Tibial nerve (tissue), 4 donors: ENCODE measurements at regions not wholly inside any gene's neighbourhood (a gene's known extent, or its start where the extent isn't known, plus 50 kb on each side); places are given as distances from the start of the nearest gene placed in this dataset.
"Not testable (repeated sequence)": the region's sequence is repeated elsewhere in the genome, so short reads cannot be mapped to it uniquely, and the experiment has no call there.

ENCODE experiments used
- DNase-seq, 2 donors: peaks; one replicate each; pipeline ENCODE4 v3.0.0-alpha.2; 2019; ENCODE audit warnings: low spot score in 2 of 2
- H3K27ac ChIP-seq, 4 donors: fragments of 200-600 bp; sonication (generic) in 3 of 4; one replicate each; pipeline ENCODE4 v1.5.1; 2017 to 2019; ENCODE audit warnings: mild to moderate bottlenecking in 1 of 4
- H3K27me3 ChIP-seq, 2 donors: fragments of 200-600 bp; sonication (generic) in 1 of 2; one replicate each; pipeline versions ENCODE4 v1.5.1 to v1.6.0; 2017 to 2019
- H3K36me3 ChIP-seq, 3 donors: fragments of 200-600 bp; sonication (generic); one replicate each; pipeline ENCODE4 v1.5.1; 2018 to 2019
- H3K4me1 ChIP-seq, 4 donors: fragments of 200-600 bp; sonication (generic) in 3 of 4; one replicate each; pipeline ENCODE4 v1.5.1; 2017 to 2019
- H3K4me3 ChIP-seq, 4 donors: fragments of 200-600 bp; sonication (generic) in 3 of 4; one replicate each; pipeline ENCODE4 v1.5.1; 2017 to 2019; ENCODE audit warnings: mild to moderate bottlenecking in 1 of 4, moderate library complexity in 1 of 4
- H3K9me3 ChIP-seq, 4 donors: fragments of 200-600 bp; sonication (generic) in 3 of 4; one replicate each; pipeline ENCODE4 v1.5.1; 2017 to 2019
- CTCF ChIP-seq, 5 experiments: fragments of 200-600 bp in 3 of 5; fragments of 450-650 bp in 2 of 5; sonication (generic) in 3 of 5; IDR thresholded peaks; one replicate each; pipeline ENCODE4 v1.5.1; 2016 to 2019; ENCODE audit warnings: antibody characterized with exemption in 5 of 5, mild to moderate bottlenecking in 3 of 5, moderate library complexity in 2 of 5
- EP300 ChIP-seq, 2 donors: sonication (generic); formaldehyde crosslinking; IDR thresholded peaks; one replicate each; pipeline ENCODE4 v1.6.1; 2017; ENCODE audit warnings: antibody characterized with exemption in 2 of 2, mild to moderate bottlenecking in 1 of 2
- POLR2A ChIP-seq, 2 donors: fragments of 450-650 bp; IDR thresholded peaks; one replicate each; pipeline ENCODE4 v1.6.1; 2017; ENCODE audit warnings: antibody characterized with exemption in 2 of 2, mild to moderate bottlenecking in 2 of 2, moderate library complexity in 2 of 2
- WGBS, 2 donors: methylation state at CpG; one replicate each; pipeline ENCODE4 v1.1.5; 2018; 5-methylcytosine and 5-hydroxymethylcytosine counted together

- no peaks in the 10 kb centered on the region for H3K4me1 ChIP-seq
- no peak overlapping the region for H3K4me3 ChIP-seq
- DNase-seq: no peak
- H3K36me3 ChIP-seq: no peaks in the 10 kb centered on the region
- no peak overlapping the region for H3K27ac ChIP-seq
- 31 to 49% methylated on average over 1 of the region's 1 CpG for WGBS, 2 donors
- TF ChIP-seq CTCF (IDR thresholded peaks at IDR 0.05) (no peak), POLR2A (IDR thresholded peaks at IDR 0.05) (no peak), EP300 (IDR thresholded peaks at IDR 0.05) (no peak)
- H3K27me3 ChIP-seq: no peaks in the 10 kb centered on the region
- H3K9me3 ChIP-seq: no peaks in the 10 kb centered on the region
Measured at GRCh38 chr1:187577610-187578009, 748.9 kb downstream of the PLA2G4A start.

DNA sequence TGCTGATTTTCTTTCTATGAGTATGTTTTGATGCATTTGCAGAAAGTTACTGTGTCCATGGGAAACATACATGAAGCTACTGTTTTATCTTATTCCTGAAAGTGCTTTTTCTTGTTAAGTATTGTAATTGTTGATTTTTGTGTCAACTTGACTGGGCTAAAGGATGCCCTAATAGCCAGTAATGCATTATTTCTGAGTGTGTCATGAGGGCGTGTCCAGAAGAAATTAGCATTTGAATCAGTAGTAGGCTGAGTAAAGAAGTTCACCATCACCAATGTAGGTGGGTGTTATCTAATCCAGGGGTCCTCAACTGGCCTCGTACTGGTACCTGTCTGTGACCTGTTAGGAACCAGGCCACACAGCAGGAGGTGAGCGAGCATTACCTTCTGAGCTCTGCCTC lies 760.2 kb downstream of the PLA2G4A start:
- Histone ChIP-seq H3K9me3 (no peaks in the 10 kb centered on the region), H3K4me3 (no peak overlapping the region), H3K36me3 (no peaks in the 10 kb centered on the region), H3K27me3 (no peaks in the 10 kb centered on the region), H3K4me1 (no peaks in the 10 kb centered on the region), H3K27ac (no peak overlapping the region)
- no peak for DNase-seq
- TF ChIP-seq CTCF (IDR thresholded peaks at IDR 0.05): no peak
- no peak for TF ChIP-seq EP300 (IDR thresholded peaks at IDR 0.05)
- TF ChIP-seq POLR2A (IDR thresholded peaks at IDR 0.05): no peak
- WGBS, 2 donors: 90 to 93% methylated on average over 3 of the region's 3 CpGs

GRCh38 chr1:187605736-187606135 lies 777.0 kb downstream of the PLA2G4A start:
- DNase-seq: no peak
- H3K36me3 ChIP-seq: no peaks in the 10 kb centered on the region
- no peaks in the 10 kb centered on the region for H3K27me3 ChIP-seq
- no peak overlapping the region for H3K27ac ChIP-seq
- no peaks in the 10 kb centered on the region for H3K4me1 ChIP-seq
- no peak overlapping the region for H3K4me3 ChIP-seq
- TF ChIP-seq EP300 (IDR thresholded peaks at IDR 0.05) (no peak), POLR2A (IDR thresholded peaks at IDR 0.05) (no peak), CTCF (IDR thresholded peaks at IDR 0.05) (no peak)
- peaks cover 0 to 7% (median 0%) of the 10 kb centered on the region in 4 donors for H3K9me3 ChIP-seq

- H3K27ac ChIP-seq, H3K27me3 ChIP-seq, H3K36me3 ChIP-seq, DNase-seq, H3K4me1 ChIP-seq, H3K4me3 ChIP-seq: not testable (repeated sequence)
- 87 to 92% methylated on average over 25 to 43 of the region's 55 CpGs for WGBS, 2 donors
- peaks cover 0 to 18% (median 0%) of the 10 kb centered on the region in 4 donors for H3K9me3 ChIP-seq
Measured at GRCh38 chr1:187615853-187616735, 787.3 kb downstream of the PLA2G4A start.

DNA sequence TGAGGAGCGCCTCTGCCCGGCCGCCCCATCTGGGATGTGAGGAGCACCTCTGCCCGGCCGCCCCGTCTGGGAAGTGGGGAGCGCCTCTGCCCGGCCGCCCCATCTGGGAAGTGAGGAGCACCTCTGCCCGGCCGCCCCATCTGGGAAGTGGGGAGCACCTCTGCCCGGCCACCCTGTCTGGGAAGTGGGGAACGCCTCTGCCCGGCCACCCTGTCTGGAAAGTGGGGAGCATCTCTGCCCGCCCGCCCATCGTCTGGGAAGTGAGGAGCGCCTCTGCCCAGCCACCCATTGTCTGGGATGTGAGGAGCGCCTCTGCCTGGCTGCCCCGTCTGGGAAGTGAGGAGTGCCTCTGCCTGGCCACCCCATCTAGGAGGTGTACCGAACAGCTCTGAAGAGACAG lies 788.1 kb downstream of the PLA2G4A start:
- DNase-seq, H3K27me3 ChIP-seq, H3K36me3 ChIP-seq, H3K27ac ChIP-seq, H3K4me1 ChIP-seq, H3K4me3 ChIP-seq: not testable (repeated sequence)
- WGBS, 2 donors: 79 to 83% methylated on average over 7 to 14 of the region's 21 CpGs
- H3K9me3 ChIP-seq: peaks cover 0 to 18% (median 0%) of the 10 kb centered on the region in 4 donors

- Histone ChIP-seq H3K4me1 (no peaks in the 10 kb centered on the region), H3K4me3 (no peak overlapping the region), H3K27me3 (no peaks in the 10 kb centered on the region), H3K9me3 (peaks cover 0 to 18% (median 0%) of the 10 kb centered on the region in 4 donors), H3K36me3 (no peaks in the 10 kb centered on the region), H3K27ac (no peak overlapping the region)
- no peak for DNase-seq
- TF ChIP-seq EP300 (IDR thresholded peaks at IDR 0.05) (no peak), POLR2A (IDR thresholded peaks at IDR 0.05) (no peak), CTCF (IDR thresholded peaks at IDR 0.05) (no peak)
- 95 to 99% methylated on average over 3 of the region's 3 CpGs for WGBS, 2 donors
Measured at GRCh38 chr1:187617776-187618175, 789.0 kb downstream of the PLA2G4A start.
